Sigmoid colon (tissue), 4 donors: ENCODE measurements at regions not wholly inside any gene's neighbourhood (a gene's known extent, or its start where the extent isn't known, plus 50 kb on each side); places are given as distances from the start of the nearest gene placed in this dataset.

Source experiments
- EP300 ChIP-seq, 4 donors: sonication (generic); formaldehyde crosslinking; IDR thresholded peaks; one replicate each; pipeline ENCODE4 v1.6.1; 2017; ENCODE audit warnings: antibody characterized with exemption in 4 of 4
- POLR2A ChIP-seq, 2 donors: fragments of 450-650 bp; IDR thresholded peaks; one replicate each; pipeline ENCODE4 v1.6.1; 2016; ENCODE audit warnings: antibody characterized with exemption in 2 of 2, mild to moderate bottlenecking in 2 of 2, moderate library complexity in 2 of 2
- TF ChIP-seq, protein P1 (sequence below), 4 experiments: fragments of 450-650 bp in 3 of 4; fragments of 200-600 bp in 1 of 4; IDR thresholded peaks; one replicate each; pipeline ENCODE4 v1.5.1; 2016 to 2019; ENCODE audit warnings: antibody characterized with exemption in 4 of 4, mild to moderate bottlenecking in 3 of 4, moderate library complexity in 2 of 4

DNA sequence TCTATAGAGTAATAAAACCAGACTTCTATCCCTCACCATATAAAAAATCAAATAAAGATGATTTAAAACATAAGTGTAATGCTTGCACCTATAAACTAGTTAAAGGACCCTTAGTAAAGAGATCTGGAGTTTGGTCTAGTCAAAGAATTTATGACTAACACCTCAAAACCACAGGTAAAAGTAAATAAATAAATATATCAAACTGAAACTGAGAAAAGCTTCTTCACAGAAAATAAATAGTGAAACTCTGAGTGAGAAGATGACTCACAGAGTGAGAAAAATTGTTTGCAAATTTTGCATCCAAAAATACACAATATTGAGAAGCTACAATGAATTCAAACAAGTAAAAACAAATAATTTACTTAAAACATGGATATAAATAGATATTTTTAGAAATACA is 387.8 kb downstream of the KDM5D start:
- TF ChIP-seq, protein P1, sequence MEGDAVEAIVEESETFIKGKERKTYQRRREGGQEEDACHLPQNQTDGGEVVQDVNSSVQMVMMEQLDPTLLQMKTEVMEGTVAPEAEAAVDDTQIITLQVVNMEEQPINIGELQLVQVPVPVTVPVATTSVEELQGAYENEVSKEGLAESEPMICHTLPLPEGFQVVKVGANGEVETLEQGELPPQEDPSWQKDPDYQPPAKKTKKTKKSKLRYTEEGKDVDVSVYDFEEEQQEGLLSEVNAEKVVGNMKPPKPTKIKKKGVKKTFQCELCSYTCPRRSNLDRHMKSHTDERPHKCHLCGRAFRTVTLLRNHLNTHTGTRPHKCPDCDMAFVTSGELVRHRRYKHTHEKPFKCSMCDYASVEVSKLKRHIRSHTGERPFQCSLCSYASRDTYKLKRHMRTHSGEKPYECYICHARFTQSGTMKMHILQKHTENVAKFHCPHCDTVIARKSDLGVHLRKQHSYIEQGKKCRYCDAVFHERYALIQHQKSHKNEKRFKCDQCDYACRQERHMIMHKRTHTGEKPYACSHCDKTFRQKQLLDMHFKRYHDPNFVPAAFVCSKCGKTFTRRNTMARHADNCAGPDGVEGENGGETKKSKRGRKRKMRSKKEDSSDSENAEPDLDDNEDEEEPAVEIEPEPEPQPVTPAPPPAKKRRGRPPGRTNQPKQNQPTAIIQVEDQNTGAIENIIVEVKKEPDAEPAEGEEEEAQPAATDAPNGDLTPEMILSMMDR (IDR thresholded peaks at IDR 0.05), result no peak
- no peak for TF ChIP-seq EP300 (IDR thresholded peaks at IDR 0.05)
- TF ChIP-seq POLR2A (IDR thresholded peaks at IDR 0.05), result no peak
